ENCODE measurements at regions not wholly inside any gene's neighbourhood (a gene's known extent, or its start where the extent isn't known, plus 50 kb on each side); places are given as distances from the start of the nearest gene placed in this dataset.

DNA sequence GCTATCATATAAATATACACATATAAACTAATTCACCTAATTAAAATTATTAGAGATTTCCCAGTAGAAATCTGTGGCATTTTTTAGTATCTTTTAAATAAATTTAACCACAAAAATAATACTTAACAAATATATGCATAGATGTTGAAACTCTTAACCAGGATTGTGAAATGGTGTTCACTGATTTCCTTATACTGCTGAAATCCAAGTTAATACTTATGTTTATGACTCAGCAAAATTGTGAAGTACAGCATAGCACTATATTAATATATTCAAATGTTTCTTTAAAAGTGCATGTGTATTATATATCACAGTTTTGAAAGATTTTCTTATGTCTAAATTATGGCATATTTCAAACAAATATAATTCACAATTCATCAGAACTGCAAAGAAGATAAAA, 328.2 kb upstream of the MANEA start:
- no peak for DNase-seq

DNA sequence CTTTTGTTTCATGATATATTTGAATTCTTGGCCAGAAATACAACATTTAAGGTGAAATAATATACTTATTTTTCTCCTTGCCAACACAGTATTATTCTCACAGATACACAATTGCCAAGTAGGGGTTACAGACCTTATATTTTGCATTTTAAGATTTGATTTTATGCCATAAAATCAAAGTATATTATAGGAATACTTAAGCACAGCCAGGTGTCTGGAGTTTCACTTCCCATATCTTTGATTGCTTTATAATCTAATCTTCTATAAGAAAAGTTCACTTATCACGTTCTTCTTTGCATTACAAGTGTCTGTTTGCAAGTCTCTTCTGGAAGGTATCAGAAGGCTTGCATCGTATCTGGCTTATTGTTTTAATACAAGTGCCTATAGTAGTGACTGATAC, 327.7 kb upstream of the MANEA start:
- no peak for DNase-seq

DNA sequence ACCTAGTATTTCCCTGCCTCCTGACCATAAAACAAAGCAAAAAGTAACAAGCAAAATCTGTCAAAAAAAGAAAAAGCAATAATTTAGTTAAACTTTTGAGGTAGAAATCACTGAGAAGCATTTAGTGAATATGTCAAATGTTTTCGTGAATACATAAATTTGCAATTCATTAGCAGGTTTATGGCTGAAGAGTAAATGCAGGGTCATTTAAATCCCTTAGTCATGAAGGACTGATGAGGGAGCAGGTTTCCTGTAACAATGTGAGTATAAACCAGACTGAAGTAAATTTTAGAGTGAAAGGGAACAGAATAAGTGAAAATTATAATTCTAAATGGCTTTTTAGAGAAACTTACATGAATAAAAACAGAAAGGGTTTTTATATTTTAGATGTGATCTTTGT, 313.5 kb upstream of the MANEA start:
- DNase-seq = no peak

DNA sequence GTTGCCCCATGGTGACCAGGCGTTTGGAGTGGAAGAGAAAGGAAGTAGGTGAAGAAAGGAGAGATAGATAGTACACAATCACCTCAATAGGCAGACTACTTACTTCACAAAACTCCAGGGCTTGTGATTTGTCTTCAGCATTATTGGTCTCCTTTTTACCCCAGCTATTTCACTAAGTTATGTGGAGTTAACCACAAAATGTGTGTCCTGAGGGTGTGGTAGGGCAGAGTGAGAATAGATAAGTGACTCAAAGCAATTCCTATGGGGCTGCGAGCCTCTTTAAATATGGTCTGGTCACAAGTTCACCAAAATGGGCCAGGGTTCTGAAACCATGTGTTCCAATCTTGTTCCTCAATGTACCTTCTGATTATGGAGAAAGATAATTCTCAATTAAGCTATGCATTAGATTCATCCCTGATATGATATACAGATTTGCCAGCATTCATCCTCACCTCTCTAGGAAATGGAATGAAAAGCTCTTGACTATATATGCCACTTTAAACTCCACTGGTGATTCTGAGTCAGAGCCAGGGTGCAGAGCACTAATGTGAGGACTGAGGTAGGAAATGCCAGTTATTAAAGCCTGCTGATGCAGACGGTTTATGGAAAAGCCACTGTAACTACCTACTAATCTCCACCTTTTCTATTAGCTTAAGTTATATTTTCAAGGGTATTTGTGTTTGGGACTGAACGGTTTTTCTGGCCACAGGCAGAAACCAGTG, 310.6 kb upstream of the MANEA start:
- DNase-seq = no peak

DNA sequence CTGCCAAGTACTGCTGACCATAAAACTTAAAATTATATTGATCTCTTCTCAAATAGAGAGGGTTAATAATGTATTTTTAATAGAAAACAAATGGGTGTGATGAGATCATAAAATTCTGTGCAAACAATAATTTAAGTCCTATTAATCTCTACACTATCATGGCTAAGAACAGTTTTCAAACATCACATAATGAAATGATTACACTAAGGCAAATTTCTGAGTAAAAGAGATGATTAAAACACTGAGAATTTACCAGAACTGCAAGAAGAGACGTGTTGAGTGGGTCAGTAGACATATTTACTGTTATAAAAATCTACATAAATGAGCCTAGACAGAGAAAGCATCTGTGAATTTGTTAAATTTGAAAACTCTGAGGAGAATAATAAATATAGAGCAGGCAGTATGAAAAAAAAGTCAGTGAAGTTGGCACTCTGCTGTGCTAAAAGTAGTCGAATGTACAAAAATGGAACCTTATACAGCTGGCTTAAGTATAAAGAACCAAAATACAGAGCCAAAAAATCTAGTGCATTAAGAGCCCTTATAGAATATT, 302.6 kb upstream of the MANEA start:
- DNase-seq = no peak

DNA sequence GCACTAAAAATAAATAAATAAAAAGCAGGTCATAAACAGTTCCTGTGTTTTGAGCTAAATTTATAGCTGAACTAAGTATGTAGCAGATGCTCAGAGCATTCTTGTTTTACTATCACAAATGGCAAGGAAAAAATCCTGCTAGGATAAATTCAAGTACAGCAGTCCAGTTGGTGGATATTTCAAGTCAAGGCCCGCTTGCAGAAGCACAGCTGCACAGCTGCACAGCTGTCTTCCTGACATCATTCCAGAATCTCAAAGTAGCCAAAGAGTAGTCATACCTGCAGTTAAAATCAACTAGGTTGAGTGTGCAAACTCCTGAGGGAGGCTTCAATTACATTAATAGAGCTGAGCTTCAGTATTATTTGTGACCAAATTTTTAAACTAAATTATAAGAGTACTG, 297.7 kb upstream of the MANEA start:
- DNase-seq = no peak

DNA sequence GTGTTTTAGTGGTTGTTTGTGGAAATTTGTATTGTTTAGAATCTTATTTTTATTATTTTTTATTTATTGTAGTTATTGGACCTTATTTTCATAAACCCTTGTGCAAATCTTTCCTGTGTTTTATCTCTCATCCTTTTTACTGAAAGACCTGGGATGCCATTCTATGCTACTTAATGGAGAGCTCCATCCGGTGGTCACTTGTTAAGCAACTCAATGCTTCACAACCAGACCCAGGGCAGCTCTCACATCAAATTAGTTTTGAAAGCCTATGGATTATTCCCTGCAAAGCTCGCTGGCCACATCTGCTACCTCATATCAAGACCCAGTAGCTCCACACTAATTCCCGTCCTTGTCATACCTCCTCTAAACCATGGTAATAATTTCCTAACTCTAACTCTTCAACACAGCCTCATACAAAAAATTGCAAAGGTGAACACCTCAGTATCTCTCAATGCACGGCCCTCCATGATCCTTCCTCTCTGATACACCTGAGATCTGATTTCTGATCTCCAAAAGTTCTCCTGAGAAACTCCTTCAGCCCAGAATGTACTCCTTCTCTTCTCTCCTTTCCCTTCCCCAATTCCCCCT, 296.6 kb upstream of the MANEA start:
- DNase-seq = peak; percentile 32

DNA sequence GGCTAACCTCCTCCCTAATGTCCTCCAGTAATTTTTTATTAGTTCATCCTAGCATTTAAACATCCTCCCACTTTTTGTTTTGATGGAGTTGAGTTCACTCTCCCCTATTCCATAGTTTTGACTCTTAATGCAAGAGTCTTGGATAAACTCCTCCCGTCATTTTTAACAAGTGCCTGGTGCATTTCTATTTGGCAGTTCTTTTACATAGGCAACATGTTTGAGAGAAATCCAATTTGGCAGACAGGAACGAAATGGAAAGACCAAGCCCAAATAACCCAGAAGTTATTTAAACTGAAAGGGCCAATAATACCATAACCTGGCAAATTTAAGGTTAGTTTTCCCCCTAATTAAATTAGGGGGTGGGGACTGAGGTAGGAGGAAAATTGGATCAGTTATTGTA, 291.5 kb upstream of the MANEA start:
- no peak for DNase-seq

DNA sequence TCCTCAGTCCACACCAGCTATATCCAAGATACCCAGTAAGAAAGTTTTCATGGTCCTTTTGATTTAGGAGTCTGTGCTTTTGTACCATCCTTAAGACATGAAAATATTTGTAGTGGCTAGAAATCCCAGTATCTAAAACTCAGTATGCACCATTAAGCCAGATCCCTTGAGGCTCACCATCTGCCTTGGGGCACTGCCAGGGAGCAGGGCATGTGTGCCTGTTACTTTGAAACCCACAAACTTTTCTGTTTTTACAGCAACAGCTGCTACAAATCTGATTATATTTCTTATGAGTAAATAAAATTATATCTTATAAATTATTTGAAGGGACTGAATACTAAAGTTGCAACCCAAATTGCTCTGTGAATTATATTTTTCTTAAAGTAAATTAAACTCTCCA, 290.5 kb upstream of the MANEA start:
- DNase-seq = no peak

DNA sequence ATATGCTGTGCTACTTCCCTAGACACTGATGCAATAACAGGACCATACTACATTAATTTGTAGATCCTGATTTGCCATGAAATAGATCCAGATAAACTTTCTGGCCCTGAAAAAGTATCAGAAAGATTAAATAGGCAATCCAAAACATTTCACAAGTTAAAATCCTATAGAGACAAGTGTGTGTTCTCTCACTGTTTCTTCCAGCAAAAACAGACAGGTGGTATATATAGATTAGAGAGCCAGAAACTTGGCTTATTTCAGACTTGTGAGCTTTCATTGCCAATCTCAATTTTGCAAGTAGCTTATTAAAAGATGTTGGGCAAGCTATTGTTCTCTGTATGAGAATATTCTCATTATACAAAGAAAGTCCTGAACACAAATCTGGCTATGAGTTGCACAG, 289.1 kb upstream of the MANEA start:
- no peak for DNase-seq

DNA sequence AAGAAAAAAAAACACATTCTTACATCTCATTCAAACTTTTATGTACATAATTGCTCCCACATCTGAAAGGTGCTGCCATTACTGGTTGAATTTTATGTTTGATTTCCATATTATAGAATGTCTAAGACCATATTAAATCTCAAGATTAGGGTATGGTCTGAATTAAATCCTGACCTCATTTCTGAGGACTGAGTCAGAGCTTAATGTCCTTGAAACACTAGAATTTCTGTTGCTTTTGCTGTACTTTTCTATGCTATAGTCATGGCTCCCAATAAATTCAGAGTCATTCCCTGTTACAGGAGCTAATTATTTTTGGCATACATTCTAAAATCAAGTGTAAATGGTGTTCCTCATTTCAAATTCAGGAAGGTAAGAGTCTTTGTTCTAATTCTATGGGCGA, 285.3 kb upstream of the MANEA start:
- DNase-seq = no peak

DNA sequence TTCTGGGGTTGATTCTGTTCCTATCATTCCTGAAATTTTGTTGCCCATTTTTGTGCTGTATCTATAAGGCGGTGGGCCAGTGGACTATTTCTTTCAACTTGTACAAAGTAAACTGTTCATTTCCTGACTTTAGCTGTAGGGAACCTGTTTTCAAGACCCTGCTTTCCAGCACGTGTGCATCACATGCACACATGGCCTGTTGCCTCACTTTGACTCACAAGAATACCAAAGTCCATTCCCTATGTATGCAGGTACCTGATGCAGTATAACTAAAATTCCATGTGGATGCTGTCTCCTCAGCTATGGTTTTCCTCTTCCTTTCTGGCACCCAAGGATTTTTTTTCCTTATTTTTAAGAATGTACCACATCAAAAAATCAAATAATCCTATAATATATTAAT, 284.1 kb upstream of the MANEA start:
- DNase-seq = no peak

DNA sequence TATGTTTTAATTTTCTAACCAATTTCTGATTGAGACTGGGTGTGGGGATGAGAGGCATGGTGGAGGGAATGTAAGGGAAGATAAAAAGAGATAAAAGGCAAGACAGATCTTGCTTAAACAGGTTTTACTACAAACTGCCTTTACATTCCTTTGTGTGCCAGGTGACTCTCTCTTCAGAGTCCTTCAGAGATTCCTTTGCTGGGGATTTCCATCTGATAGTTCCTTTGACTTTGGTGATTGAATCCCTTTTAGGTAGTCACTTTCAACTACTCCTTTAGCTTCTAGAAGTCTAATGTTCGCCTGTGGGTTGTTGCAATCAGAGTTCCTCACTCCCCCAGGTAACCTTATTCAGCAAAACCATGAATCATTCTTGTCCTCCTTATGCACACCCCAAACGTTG, 283.3 kb upstream of the MANEA start:
- DNase-seq = no peak

DNA sequence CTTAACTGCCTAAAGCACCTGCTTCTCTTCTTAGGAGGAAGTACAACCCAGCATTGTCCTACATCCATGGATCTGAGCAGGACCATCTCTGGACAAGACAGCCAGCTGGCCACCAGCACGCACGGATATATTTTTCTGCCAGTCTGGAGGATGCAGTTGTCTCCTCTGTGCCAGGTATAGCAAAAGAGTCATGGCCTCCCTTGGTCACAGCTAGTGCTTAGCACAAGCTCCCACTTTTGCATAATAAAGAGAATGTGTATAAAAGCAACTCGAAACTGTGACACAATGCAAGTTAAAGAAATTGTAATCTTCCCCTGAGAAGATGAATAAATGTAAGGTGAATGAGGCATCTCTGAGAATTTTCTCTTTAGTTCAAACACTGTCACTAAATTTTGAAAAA, 267.8 kb upstream of the MANEA start:
- DNase-seq = no peak

DNA sequence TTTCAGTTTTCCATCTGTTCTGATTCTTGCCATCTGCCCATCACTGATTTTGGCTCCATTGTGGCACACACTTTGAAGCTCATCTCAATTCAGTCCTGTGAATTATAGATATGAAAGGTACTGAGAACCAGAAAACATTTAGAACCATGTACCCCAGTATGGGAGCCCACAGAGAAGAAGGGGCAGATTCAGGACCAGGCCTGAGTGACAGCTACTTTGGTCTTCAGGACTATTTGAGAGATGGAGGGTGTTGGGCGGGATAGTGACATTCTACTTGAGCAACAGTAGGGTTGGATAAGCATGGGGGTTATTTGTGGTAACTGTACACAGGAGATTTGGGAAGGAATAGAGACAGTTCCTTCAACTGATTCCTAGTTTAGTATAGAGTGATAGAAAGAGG, 259.2 kb upstream of the MANEA start:
- DNase-seq = no peak

DNA sequence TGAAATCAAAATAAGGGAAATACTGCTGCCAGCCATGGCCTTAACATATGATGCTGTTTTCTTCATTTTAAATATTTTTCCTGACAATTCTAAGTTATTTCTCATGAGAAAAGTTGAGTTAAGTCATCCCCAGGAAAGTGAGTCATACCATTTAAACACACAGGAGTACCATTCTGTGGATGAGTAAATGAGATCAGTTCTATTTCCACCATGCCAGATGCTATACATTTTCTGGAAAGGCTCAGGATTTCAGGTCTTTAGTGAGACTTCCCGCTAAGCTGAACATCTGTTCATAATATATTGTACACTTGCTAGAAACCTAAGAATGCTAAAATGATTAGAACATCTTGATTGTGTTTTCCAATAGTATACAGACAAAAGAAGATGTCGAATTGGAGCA, 256.2 kb upstream of the MANEA start:
- no peak for DNase-seq

DNA sequence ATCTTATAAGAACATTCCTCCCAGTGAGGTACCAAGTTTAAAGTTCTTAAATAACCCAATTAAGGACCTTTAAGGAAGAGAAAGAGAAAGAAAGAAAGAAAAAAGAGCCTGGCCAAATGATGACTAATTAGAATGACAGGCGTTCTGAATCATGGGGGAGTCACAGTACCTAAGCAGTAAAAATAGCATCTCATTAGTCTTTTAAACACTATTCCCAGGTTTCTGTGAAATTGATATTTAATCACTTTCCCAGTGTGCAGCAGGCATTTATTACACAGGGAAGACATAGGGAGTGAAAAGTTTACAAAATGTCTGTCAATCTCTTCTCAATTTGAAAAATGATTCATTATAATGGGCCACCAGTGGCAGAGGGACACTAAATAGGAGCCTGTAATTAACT, 251.4 kb upstream of the MANEA start:
- DNase-seq = no peak

DNA sequence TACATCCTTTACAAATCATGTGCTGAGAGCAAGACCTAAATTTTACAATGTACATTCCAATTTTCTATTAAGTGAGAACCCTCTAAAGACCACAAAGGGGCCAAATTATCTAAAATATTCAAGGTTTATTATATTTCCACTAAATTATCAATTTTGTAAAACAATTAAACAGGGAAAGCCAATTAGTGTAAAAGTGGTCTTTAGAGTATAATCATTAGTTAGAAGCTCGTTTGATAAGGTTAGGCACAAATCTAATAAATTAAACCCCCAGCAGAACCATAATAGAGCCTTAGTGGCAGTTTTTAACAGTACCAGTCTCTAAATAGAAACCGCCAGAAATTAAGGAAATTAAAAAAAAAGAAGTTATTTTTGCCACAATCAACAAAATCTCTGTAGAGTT, 249.1 kb upstream of the MANEA start:
- no peak for DNase-seq

DNA sequence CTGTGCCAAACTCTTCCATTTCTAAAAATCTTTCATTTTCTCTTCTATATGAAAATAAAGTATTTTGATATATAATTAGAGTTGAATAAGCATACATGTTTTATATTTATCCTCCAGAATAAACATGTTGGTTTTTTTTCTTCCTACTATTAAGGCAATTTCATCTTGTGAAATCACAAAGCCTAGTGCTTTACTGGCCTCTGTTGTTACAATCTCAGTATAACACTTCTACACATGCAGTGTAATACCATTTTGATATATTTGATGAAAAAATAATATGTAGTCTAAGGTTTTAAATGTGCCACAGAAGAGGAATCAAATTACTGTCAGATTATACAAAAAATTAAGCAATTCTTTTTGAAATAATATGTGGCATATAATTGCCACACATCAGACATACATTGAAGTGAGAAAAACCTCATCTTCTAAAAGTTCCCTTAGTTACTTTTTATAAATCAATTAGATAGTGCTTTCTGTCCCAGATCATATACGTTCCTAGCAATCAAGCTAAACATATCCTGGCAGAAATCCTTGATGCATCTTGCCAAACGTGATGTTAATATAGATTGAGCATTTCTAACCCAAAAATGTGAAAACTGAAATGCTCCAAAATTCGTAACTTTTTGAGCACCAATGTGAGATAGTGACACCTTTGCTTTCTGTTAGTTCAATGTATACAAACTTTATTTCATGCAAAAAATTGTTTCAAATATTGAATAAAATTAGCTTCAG, 225.1 kb upstream of the MANEA start:
- no peak for DNase-seq

DNA sequence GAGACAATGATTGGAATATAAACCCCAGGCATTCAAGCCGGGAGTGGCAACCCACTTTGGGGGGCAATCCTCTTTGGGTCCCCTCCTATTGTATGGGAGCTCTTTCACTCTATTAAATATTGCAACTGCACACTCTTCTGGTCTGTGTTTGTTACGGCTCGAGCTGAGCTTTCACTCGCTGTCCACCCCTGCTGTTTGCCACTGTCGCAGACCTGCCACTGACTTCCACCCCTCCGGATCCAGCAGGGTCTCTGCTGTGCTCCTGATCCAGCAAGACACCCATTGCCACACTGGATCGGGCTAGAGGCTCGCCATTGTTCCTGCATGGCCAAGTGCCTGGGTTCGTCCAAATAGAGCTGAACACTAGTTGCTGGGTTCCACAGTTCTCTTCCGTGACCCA, 222.8 kb upstream of the MANEA start:
- DNase-seq = no peak

DNA sequence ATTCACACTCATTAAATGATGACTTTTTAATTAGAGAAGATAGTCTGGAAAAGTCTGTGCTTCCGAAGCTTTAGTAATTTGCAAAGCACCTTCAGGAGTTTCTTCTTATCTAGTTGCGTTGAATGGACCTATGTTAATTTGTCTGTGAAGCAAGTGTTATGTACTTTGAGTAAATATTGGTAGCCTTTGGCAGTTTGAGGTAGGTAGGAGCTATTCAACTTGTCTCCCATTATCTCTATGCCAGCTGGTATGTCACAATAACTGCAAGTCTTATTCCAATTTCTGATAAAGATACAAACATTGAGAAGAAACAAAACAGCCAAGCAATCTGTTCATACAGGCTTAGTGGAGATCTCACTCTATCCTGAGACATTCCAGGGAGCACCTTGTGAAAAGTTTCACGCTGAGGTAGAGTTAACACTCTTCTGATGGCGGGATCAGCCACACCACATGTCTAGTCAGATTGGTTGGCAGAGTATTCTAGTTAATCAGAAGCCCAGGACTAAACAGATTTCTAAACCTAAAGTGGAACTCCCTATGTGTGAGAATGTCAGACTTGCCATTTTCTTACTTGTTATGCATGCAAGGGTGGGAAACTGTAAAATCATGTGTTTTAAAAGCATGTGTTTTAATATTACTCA, 219.8 kb upstream of the MANEA start:
- DNase-seq = no peak

DNA sequence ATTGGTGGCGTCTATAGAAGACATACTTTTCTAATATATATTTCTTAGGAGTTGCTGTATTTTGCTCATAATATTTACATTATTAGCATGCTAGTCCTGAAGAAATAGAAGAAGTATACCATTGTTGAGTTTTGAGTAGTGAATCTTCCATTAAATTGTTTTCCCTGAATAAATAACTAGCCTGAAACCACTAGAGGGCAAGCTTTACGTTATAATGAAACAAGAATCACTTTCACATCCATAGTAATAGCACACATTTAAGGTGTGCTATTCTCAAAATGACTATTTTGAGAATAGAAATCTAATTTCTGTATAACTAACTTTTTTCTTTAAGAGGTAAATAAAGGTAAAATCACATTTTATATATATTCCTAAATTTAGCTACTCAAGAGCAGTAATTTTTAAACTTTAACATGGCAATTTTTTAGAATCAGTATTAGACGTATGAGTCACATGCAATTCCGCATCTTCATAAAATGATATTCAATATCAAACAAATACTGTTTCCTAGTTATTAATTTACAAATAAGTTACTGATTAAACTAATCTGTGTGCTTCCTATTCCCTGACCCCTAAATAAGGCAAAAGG, 213.2 kb upstream of the MANEA start:
- DNase-seq = no peak

DNA sequence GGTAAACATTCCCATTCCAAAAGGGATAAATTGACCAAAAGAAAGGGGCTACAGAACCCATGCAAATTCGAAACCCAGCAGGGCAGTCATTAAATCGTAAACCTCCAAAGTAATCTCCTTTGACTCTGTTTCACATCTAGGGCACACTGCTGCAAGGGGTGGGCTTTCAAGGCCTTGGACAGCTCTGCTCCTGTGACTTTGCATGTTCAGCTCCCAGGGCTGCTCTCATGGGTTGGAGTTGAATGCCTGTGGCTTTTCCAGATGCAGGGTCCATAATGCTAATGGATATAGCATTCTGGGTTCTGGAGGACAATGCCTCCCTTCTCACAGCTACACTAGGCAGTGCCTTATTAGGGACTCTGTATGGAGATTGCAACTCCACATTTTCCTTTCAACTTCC, 211.9 kb upstream of the MANEA start:
- DNase-seq = no peak

Data from NCI-H1417 treated with DMSO at 0.1 percent for 48 hours (cell line).